Lung (tissue), 11 donors: ENCODE measurements at regions not wholly inside any gene's neighbourhood (a gene's known extent, or its start where the extent isn't known, plus 50 kb on each side); places are given as distances from the start of the nearest gene placed in this dataset.

Experiments
- ATAC-seq: fragments of 200-7000 bp; cut with Tn5 transposase; one replicate; pipeline ENCODE4 v1.9.1; 2020; ENCODE audit warnings: moderate number of reproducible peaks; ENCODE audit not compliant: insufficient read depth, low FRiP score
- DNase-seq, 3 donors: peaks; one replicate each; pipeline ENCODE4 v3.0.0-alpha.2; 2013 to 2017
- H3K27ac ChIP-seq, 2 donors: one replicate each; pipeline ENCODE4 v1.5.1; 2013; ENCODE audit warnings: mild to moderate bottlenecking in 2 of 2, moderate library complexity in 2 of 2, control low read depth in 1 of 2, inconsistent platforms in 1 of 2, low read depth in 1 of 2, low read length in 1 of 2
- H3K27me3 ChIP-seq, 3 donors: one replicate each; pipeline ENCODE4 v1.5.1; 2013; ENCODE audit warnings: low read length in 2 of 3; ENCODE audit not compliant: control insufficient read depth in 3 of 3, insufficient read depth in 3 of 3
- H3K36me3 ChIP-seq, 4 donors: one replicate each; pipeline ENCODE4 v1.5.1; 2013; ENCODE audit warnings: low read length in 4 of 4, mild to moderate bottlenecking in 1 of 4, moderate library complexity in 1 of 4; ENCODE audit not compliant: control insufficient read depth in 4 of 4, insufficient read depth in 4 of 4
- H3K4me1 ChIP-seq, 5 donors: one replicate each; pipeline ENCODE4 v1.5.1; 2013; ENCODE audit warnings: low read length in 5 of 5, mild to moderate bottlenecking in 2 of 5, moderate library complexity in 1 of 5; ENCODE audit not compliant: control insufficient read depth in 5 of 5, insufficient read depth in 5 of 5
- H3K4me3 ChIP-seq: one replicate; pipeline ENCODE4 v1.5.1; 2013; ENCODE audit warnings: mild to moderate bottlenecking, control low read depth, moderate library complexity
- H3K9ac ChIP-seq, 2 donors: one replicate each; pipeline ENCODE4 v1.5.1; 2013; ENCODE audit warnings: low read length in 2 of 2, control low read depth in 1 of 2; ENCODE audit not compliant: insufficient read depth in 1 of 2
- H3K9me3 ChIP-seq, 4 donors: one replicate each; pipeline ENCODE4 v1.5.1; 2013; ENCODE audit warnings: low read length in 3 of 4, mild to moderate bottlenecking in 1 of 4, moderate library complexity in 1 of 4; ENCODE audit not compliant: control insufficient read depth in 4 of 4, insufficient read depth in 3 of 4
- CTCF ChIP-seq: IDR thresholded peaks from 2 replicates; pipeline ENCODE4 v1.5.1; 2012; ENCODE audit warnings: mild to moderate bottlenecking; ENCODE audit errors: control extremely low read depth, extremely low read depth
- WGBS, 2 donors: extraction: QIAGEN DNeasy Blood & Tissue Kit; methylation state at CpG; one replicate each; pipeline ENCODE4 v1.1.7; 2013; 5-methylcytosine and 5-hydroxymethylcytosine counted together
- donor health status: control.
- donor health status: control.
- donor health status: Bipolar disorder and iron deficiency.
- donor health status: healthy.
- donor health status: DM: yes; HTN: yes; CAD: no.

DNA sequence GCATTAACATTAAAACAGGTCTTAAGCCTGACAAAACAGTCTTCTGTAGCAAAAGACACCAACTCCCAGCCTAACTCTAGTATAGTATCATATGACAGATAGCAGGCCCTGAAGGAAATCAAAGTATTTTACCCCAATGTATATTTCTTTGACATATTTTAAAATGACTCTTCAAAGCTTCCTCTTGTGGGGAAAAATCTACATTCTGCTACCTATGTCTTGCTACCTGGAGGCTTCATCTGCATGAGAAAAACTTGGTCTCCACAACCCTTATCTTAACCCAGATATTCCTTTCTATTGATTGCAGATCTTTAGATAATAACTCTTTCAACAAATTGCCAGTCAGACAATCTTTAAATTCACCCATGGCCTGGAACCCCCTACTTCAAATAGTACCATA lies 1620.4 kb downstream of the PCDH7 start:
- no peak for DNase-seq
- Histone ChIP-seq H3K27ac (no peak overlapping the region), H3K4me3 (no peak overlapping the region), H3K27me3 (no peaks in the 10 kb centered on the region), H3K4me1 (no peaks in the 10 kb centered on the region), H3K9me3 (no peaks in the 10 kb centered on the region), H3K36me3 (no peaks in the 10 kb centered on the region), H3K9ac (no peak overlapping the region)
- no peak for TF ChIP-seq CTCF
- no peak for ATAC-seq

GRCh38 chr4:32341342-32341741 lies 1621.2 kb downstream of the PCDH7 start:
- Histone ChIP-seq H3K9ac (no peak overlapping the region), H3K4me1 (no peaks in the 10 kb centered on the region), H3K36me3 (no peaks in the 10 kb centered on the region), H3K9me3 (no peaks in the 10 kb centered on the region), H3K4me3 (no peak overlapping the region), H3K27me3 (no peaks in the 10 kb centered on the region), H3K27ac (no peak overlapping the region)
- WGBS, 2 donors = 71 to 82% methylated on average over 1 of the region's 1 CpG
- no peak for TF ChIP-seq CTCF
- DNase-seq = no peak
- ATAC-seq = no peak

- H3K4me3 ChIP-seq = no peak overlapping the region
- TF ChIP-seq CTCF = no peak
- DNase-seq = no peak
- no peaks in the 10 kb centered on the region for H3K4me1 ChIP-seq
- no peaks in the 10 kb centered on the region for H3K27me3 ChIP-seq
- no peaks in the 10 kb centered on the region for H3K9me3 ChIP-seq
- no peak for ATAC-seq
- no peaks in the 10 kb centered on the region for H3K36me3 ChIP-seq
- no peak overlapping the region for H3K27ac ChIP-seq
- no peak overlapping the region for H3K9ac ChIP-seq
Observed at GRCh38 chr4:32342054-32342453, 1621.9 kb downstream of the PCDH7 start.

- no peaks in the 10 kb centered on the region for H3K27me3 ChIP-seq
- no peak overlapping the region for H3K27ac ChIP-seq
- H3K4me3 ChIP-seq = no peak overlapping the region
- TF ChIP-seq CTCF = no peak
- H3K9me3 ChIP-seq = no peaks in the 10 kb centered on the region
- no peak for ATAC-seq
- no peaks in the 10 kb centered on the region for H3K36me3 ChIP-seq
- H3K9ac ChIP-seq = no peak overlapping the region
- no peak for DNase-seq
- no peaks in the 10 kb centered on the region for H3K4me1 ChIP-seq
- WGBS, 2 donors = 87 to 89% methylated on average over 4 of the region's 4 CpGs
Observed at GRCh38 chr4:32349026-32349425, 1628.9 kb downstream of the PCDH7 start.
